Uterus (tissue), 2 donors: ENCODE measurements at regions not wholly inside any gene's neighbourhood (a gene's known extent, or its start where the extent isn't known, plus 50 kb on each side); places are given as distances from the start of the nearest gene placed in this dataset.

ENCODE experiments used
- POLR2A ChIP-seq, 2 donors: fragments of 450-650 bp; IDR thresholded peaks; one replicate each; pipeline ENCODE4 v1.6.1; 2016; ENCODE audit warnings: antibody characterized with exemption in 2 of 2, mild to moderate bottlenecking in 1 of 2, moderate library complexity in 1 of 2
- TF ChIP-seq, protein P1 (sequence below), 4 experiments: fragments of 200-600 bp in 2 of 4; fragments of 450-650 bp in 2 of 4; sonication (generic) in 2 of 4; IDR thresholded peaks; one replicate each; pipeline ENCODE4 v1.5.1; 2016 to 2019; ENCODE audit warnings: antibody characterized with exemption in 4 of 4, mild to moderate bottlenecking in 2 of 4, moderate library complexity in 1 of 4

DNA sequence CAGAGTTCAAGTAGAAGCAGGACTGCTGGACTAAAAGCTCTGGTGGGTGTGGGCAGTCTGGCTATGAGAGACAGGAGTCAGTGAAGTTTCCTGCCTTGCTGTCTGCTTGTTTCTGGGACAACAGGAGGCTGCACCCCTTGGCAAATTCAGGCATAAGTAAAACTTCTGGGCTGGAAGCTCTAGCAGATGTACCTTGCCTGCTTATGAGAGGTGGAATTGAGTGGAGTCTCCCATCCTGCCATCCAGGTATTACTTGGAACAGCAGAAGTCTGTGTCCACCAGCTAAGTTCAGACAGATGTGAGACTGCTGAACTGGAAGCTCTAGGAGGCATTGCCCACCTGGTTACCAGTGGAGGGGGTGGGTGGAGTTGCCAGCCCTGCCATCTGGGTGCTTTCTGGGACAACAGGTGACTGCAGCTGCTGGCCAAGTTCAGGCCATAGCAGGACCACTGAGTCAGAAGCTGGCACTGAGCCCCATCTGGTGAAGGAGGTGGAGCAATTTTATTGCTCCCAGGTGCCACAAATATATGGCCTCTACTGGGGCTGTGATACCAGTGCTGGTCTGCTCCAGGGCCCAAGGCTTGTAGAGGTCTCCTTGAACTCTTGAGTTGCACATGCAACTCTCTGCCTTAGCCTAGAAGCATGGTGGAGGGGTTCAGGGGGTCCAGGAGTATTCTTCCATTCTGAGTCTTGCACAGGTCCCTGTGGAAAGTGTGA, 199.4 kb upstream of the FN1 start:
- TF ChIP-seq, protein P1, sequence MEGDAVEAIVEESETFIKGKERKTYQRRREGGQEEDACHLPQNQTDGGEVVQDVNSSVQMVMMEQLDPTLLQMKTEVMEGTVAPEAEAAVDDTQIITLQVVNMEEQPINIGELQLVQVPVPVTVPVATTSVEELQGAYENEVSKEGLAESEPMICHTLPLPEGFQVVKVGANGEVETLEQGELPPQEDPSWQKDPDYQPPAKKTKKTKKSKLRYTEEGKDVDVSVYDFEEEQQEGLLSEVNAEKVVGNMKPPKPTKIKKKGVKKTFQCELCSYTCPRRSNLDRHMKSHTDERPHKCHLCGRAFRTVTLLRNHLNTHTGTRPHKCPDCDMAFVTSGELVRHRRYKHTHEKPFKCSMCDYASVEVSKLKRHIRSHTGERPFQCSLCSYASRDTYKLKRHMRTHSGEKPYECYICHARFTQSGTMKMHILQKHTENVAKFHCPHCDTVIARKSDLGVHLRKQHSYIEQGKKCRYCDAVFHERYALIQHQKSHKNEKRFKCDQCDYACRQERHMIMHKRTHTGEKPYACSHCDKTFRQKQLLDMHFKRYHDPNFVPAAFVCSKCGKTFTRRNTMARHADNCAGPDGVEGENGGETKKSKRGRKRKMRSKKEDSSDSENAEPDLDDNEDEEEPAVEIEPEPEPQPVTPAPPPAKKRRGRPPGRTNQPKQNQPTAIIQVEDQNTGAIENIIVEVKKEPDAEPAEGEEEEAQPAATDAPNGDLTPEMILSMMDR (IDR thresholded peaks at IDR 0.05), result no peak
- no peak for TF ChIP-seq POLR2A (IDR thresholded peaks at IDR 0.05)
